GM21529 (cell line): ENCODE measurements at regions not wholly inside any gene's neighbourhood (a gene's known extent, or its start where the extent isn't known, plus 50 kb on each side); places are given as distances from the start of the nearest gene placed in this dataset.

Source experiments
- ATAC-seq: cut with Tn5 transposase; IDR thresholded peaks from one replicate; pipeline ENCODE4 v1.9.1; 2021; ENCODE audit not compliant: unreplicated experiment

DNA sequence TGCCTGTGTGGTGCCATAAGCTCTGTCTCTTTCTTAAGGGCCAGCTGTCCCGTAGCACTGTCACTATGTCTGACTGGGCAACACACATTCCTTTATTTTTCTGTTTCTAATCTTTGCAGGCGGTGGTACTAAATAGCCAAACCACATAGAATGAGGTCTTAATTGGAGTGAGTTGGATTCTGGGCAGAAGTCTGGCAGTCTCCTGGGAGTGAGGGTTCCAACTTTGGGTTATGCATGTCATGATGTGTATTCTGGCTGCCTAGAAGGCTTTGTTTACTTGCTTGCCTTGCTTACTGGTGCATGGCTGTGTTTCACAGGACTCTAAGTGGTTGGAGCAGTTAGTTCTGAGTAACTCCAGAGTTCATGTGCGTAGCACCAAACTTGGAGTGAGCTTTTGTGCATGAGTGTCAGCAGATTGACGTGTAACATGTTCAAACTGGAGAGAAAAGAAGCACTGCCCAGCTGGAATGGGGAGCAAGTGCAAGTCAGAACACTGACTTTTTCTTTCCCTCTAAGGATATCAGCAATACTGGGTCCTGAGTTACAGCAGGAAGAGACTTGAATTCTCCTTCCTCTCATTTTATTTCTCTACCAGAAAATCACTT, 185.8 kb downstream of the PCSK1 start:
- ATAC-seq: no peak

- ATAC-seq: no peak
Observed at GRCh38 chr5:96245140-96246091, 187.6 kb downstream of the PCSK1 start.

- no peak for ATAC-seq
Observed at GRCh38 chr5:96244696-96245095, 188.4 kb downstream of the PCSK1 start.

DNA sequence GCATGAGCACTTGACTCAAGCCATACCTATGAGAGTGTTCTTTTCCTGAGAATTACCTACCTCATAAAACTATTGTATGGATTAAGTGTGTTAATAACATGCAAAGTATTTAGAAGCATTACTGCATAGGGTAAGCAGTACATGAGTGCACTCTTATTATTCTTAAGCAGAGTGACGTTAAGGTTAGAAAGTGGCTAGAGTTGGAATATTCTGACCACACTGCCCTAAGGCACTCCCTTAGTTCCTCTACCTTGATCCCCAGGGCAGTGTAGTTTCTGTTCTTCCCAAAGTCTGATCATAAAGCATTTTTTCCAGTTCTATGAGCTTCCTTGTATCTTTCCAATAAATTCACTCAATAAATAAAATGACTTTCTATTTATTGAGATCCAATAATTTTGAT, 189.2 kb downstream of the PCSK1 start:
- ATAC-seq: no peak

GRCh38 chr5:96243203-96243602, 189.8 kb downstream of the PCSK1 start:
- no peak for ATAC-seq

GRCh38 chr5:96242571-96242970, 190.5 kb downstream of the PCSK1 start:
- no peak for ATAC-seq

DNA sequence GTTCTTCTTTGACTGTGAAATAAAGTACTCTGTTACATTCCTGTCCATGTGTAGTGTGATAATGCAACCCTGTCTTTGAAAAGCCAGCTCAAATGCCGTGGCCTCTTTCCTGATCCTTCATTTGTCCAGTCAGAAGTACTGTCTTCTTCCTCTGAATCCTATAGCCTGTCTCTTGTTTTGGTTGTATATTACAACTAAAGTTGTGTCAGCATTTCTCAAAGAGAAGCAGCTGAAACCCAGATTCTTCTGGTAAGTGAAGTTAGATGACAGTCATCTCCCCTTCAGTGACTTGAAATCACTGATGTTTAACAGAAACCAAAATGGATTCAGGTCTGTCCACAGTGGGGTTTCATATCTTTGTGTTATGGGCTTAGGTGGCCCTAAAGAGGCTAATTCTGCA, 196.2 kb downstream of the PCSK1 start:
- ATAC-seq: no peak

- no peak for ATAC-seq
Observed at GRCh38 chr5:96236051-96236450, 197.0 kb downstream of the PCSK1 start.

DNA sequence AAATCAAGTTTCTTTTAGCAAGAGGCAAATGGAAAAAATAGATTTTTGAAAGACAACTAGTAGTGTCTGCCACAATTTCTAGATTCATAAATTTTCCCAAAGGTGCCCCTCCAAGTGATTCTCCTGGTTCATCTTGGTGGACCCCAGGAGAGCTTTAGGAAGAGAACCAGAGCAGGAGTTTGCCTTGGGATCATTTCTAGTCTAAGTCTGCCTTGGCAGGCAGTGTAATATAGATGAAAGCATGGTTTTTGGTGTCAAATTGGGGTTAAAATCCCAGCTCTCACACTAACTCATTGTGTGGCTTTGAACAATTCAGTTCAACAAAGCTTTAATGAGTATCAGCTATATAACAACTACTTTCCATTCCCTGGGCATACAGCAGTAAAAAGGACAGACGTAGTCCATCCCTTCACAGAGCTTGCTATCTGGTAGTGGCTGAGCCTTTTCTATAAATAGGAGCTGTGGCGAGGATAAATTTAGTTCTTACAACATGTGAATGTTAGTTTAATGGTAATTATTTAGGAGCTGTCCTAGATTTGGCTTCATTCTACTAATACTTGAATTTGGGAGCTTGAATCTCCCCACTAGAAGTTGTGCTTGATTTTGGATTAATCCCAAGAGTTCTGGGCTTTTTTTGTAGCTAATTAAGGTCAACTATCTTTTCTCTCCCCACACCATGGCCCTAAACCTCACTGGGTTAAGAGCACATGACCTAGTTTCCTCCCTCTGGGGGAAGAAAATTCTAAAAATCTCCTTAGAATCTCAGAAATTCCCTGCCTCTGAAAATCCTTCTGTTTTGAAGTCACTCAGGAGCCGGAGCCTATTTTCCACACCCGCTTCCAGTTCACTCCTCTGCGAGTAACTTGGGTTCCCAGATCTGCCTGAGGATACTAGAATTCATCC, 197.8 kb downstream of the PCSK1 start:
- ATAC-seq: no peak

GRCh38 chr5:96232602-96233001, 200.4 kb downstream of the PCSK1 start:
- ATAC-seq: no peak

DNA sequence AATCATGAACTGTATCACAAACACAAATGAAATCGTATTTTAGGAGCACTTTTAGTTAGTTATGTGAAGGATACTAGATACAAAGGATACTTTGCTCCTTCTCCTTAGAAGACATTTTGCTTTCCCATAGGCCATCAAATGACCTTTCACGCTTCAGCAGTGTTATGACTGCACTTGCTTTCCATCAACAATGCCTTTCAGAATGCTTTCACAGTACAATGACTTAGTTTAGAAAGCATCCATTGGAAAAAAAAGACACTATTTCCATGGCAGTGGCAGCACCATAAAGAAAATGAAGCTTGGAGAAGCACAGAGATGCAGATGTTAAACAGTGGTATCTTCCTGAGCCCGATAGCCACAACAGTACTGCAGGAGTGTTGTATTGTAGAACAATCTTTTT, 203.9 kb downstream of the PCSK1 start:
- no peak for ATAC-seq

DNA sequence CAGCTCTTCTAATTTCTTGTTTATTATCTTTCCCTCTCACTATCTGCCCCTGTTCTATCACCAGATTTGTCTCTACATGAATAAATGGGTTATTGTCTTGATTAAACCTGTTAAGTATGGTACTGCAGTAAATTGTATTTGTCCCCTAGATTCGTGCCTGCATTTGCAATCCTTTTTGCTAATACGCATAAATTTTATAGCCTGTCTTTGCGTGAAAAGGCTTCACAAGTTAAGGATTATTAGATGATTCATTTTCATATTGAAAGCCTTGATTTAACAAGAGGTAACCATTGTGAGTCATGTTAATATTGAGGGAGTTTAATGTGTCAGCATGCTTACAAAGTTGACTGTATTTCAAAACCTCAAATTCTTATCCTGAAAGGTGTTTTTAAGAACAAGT, 204.6 kb downstream of the PCSK1 start:
- ATAC-seq: no peak

GRCh38 chr5:96227957-96228356, 205.1 kb downstream of the PCSK1 start:
- ATAC-seq: no peak

DNA sequence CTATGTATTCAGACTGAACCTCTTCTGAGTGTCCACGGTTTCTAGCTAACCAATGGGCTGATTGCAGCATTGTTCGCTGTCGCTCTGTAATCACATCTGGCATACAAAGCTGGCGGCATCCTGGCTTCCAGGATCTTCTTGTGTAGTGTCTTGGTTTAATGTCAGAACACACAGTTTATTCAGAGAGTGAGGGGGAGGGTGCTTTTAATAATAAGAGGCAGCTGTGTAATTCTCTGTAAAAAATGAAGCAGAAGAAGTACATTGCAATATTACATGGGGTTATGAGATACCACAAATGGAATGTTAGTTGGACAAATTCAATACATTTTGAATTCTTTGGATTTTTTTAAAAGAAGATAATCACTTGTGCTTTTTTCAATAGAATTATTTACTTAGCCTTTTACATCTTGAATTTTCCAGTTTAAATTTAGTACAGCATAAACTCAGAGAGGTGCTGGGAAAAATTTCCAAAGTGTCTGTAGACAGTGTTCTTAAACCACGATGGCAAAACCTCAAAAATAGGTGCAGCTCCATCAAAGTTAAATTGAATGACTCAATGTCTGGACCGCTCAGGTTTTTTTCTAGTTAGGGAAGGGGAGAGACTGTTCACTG, 206.0 kb downstream of the PCSK1 start:
- no peak for ATAC-seq

- ATAC-seq: no peak
Observed at GRCh38 chr5:96222129-96222528, 210.9 kb downstream of the PCSK1 start.

- peak; percentile 73 for ATAC-seq
Observed at GRCh38 chr5:96220610-96221390, 212.2 kb downstream of the PCSK1 start.

DNA sequence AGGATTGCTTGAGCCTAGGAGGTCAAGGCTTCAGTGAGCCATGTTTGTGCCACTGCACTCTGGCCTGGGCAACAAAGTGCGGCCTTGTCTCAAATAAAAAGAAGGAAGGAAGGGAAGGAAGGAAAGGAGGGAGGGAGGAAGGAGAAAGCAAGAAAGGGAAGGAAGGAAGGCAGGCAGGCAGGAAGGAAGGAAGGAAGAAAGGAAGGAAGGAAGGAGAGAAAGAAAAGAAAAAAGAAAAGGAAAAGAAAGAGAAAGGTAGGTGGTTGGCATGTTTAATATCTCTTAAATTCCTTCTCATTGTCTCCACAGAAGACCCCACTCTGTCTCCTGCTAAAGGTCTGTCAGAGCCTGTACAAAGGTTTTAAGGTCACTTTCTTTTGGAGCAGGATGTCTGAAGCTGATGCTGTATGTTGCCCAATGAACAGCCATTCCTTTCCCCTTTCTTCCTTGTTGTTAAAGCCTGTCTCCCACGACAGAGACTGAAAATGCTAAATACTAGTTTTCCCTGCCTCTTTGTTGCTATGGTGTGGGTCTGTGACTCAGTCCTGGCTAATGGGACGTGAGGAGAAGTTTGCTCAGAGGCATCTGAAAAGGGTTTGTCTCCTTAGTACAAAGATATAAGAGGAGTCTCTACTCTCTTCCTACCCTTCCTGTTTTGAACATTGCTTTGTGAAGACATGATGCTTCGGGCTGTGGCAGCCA, 213.3 kb downstream of the PCSK1 start:
- no peak for ATAC-seq

DNA sequence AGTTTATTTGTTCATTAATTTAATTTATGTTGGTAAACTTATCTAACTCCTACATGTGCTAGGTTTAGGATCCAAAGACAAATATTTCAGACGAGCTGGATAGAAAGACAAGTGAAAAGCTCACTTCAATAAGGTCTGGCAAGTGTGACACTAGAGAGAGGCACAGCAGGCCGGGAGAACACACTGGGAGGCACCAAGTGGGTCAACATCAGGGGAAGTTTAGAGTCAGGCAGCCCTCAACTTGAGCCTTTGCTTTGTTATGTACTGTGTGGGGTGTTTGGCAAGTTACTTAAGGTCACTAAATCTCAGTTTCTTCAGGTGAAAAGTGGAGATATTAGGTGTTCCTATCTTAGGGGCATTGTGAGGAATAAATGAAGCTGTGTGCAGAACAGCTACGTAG, 214.4 kb downstream of the PCSK1 start:
- ATAC-seq: no peak

GRCh38 chr5:96214442-96215197, 218.4 kb downstream of the PCSK1 start:
- no peak for ATAC-seq
